Fibroblast of lung (primary cell): ENCODE measurements at regions not wholly inside any gene's neighbourhood (a gene's known extent, or its start where the extent isn't known, plus 50 kb on each side); places are given as distances from the start of the nearest gene placed in this dataset.

ENCODE experiments used
- DNase-seq, 2 donors: peaks; one replicate each; pipeline versions ENCODE4 v3.0.0 to v3.0.0-alpha.2; 2010; ENCODE audit warnings: low read depth in 2 of 2
- H2AFZ ChIP-seq: 2 replicates; pipeline ENCODE4 v1.5.1; 2012; ENCODE audit warnings: low read length, control low read depth, inconsistent platforms
- H3K27ac ChIP-seq: 2 replicates; pipeline ENCODE4 v1.5.1; 2011; ENCODE audit warnings: low read length, control low read depth; ENCODE audit not compliant: insufficient read depth
- H3K27me3 ChIP-seq: 2 replicates; pipeline ENCODE4 v1.5.1; 2011; ENCODE audit warnings: mild to moderate bottlenecking, low read length; ENCODE audit not compliant: control insufficient read depth, insufficient read depth
- H3K36me3 ChIP-seq: 2 replicates; pipeline ENCODE4 v1.5.1; 2011; ENCODE audit warnings: low read length; ENCODE audit not compliant: control insufficient read depth, insufficient read depth
- H3K4me1 ChIP-seq: 2 replicates; pipeline ENCODE4 v1.5.1; 2011; ENCODE audit warnings: low read length; ENCODE audit not compliant: control insufficient read depth, insufficient read depth; ENCODE audit errors: extremely low read depth
- H3K4me2 ChIP-seq: 2 replicates; pipeline ENCODE4 v1.5.1; 2011; ENCODE audit warnings: low read length, control low read depth; ENCODE audit not compliant: insufficient read depth; ENCODE audit errors: extremely low read depth
- H3K4me3 ChIP-seq, 4 experiments: fragments of 200-600 bp in 1 of 4; sonication (generic) in 1 of 4; replicated peaks in 1 of 4; 2 replicates each; pipeline ENCODE4 v1.5.1; 2011 to 2016; ENCODE audit warnings: low read length in 4 of 4, low read depth in 3 of 4, mild to moderate bottlenecking in 3 of 4, control low read depth in 2 of 4, inconsistent platforms in 1 of 4, mixed read lengths in 1 of 4; ENCODE audit not compliant: insufficient read depth in 1 of 4; ENCODE audit errors: control extremely low read depth in 1 of 4
- H3K79me2 ChIP-seq: 2 replicates; pipeline ENCODE4 v1.5.1; 2012; ENCODE audit warnings: mild to moderate bottlenecking, low read length, inconsistent platforms; ENCODE audit not compliant: control insufficient read depth, insufficient read depth
- H3K9ac ChIP-seq: 2 replicates; pipeline ENCODE4 v1.5.1; 2011; ENCODE audit warnings: mild to moderate bottlenecking, low read length, control low read depth; ENCODE audit not compliant: insufficient read depth
- H3K9me3 ChIP-seq: 2 replicates; pipeline ENCODE4 v1.5.1; 2012; ENCODE audit warnings: low read depth, low read length; ENCODE audit not compliant: control insufficient read depth, insufficient read depth
- H4K20me1 ChIP-seq: 2 replicates; pipeline ENCODE4 v1.5.1; 2011; ENCODE audit warnings: low read length; ENCODE audit not compliant: control insufficient read depth, insufficient read depth; ENCODE audit errors: extremely low read depth
- EZH2 ChIP-seq: IDR thresholded peaks from 2 replicates; pipeline ENCODE4 v1.5.1; 2012; ENCODE audit warnings: low read length, control low read depth, mild to moderate bottlenecking; ENCODE audit errors: missing control alignments
- TF ChIP-seq, protein P1 (sequence below), 2 donors: IDR thresholded peaks in 1 of 2; conservative IDR thresholded peaks in 1 of 2; 1 replicate in 1 of 2; 2 replicates in 1 of 2; pipeline ENCODE4 v1.5.1; 2011 to 2012; ENCODE audit warnings: low read length in 2 of 2, control low read depth in 1 of 2, inconsistent platforms in 1 of 2, low read depth in 1 of 2, mild to moderate bottlenecking in 1 of 2

DNA sequence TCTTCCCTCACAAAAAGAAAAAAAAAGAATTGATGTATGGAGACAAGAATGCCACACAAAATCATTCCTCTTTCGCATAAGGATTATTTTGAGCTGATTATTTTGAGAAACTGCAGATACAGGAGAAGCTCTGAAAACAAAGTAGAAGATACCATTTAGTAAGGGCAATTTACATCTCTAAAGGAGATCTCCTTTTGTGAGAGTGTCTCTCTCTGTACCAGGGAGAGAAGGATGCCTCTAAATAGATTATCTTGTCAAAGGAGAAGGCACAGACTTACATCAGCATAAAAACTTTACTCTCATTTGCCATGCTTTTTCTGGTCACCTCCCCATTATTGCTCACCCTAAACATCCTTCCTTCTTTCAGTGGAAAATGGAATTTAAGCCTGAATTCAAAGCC is 747.9 kb upstream of the COBL start:
- H3K4me3 ChIP-seq = no peak overlapping the region
- H3K4me1 ChIP-seq = no peaks in the 10 kb centered on the region
- no peaks in the 10 kb centered on the region for H3K79me2 ChIP-seq
- H3K27ac ChIP-seq = no peak overlapping the region
- no peaks in the 10 kb centered on the region for H3K36me3 ChIP-seq
- DNase-seq = no peak
- no peak overlapping the region for H2AFZ ChIP-seq
- no peaks in the 10 kb centered on the region for H3K9me3 ChIP-seq
- no peak overlapping the region for H3K4me2 ChIP-seq
- H4K20me1 ChIP-seq = no peaks in the 10 kb centered on the region
- H3K27me3 ChIP-seq = no peaks in the 10 kb centered on the region
- H3K9ac ChIP-seq = no peak overlapping the region
- TF ChIP-seq, protein P1, sequence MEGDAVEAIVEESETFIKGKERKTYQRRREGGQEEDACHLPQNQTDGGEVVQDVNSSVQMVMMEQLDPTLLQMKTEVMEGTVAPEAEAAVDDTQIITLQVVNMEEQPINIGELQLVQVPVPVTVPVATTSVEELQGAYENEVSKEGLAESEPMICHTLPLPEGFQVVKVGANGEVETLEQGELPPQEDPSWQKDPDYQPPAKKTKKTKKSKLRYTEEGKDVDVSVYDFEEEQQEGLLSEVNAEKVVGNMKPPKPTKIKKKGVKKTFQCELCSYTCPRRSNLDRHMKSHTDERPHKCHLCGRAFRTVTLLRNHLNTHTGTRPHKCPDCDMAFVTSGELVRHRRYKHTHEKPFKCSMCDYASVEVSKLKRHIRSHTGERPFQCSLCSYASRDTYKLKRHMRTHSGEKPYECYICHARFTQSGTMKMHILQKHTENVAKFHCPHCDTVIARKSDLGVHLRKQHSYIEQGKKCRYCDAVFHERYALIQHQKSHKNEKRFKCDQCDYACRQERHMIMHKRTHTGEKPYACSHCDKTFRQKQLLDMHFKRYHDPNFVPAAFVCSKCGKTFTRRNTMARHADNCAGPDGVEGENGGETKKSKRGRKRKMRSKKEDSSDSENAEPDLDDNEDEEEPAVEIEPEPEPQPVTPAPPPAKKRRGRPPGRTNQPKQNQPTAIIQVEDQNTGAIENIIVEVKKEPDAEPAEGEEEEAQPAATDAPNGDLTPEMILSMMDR (conservative IDR thresholded peaks at IDR 0.05 in 1 of 2, IDR thresholded peaks at IDR 0.05 in 1 of 2; ENCODE audit: low read depth in 1 of 2, low read length in 2 of 2) = no peak
- no peak for TF ChIP-seq EZH2

DNA sequence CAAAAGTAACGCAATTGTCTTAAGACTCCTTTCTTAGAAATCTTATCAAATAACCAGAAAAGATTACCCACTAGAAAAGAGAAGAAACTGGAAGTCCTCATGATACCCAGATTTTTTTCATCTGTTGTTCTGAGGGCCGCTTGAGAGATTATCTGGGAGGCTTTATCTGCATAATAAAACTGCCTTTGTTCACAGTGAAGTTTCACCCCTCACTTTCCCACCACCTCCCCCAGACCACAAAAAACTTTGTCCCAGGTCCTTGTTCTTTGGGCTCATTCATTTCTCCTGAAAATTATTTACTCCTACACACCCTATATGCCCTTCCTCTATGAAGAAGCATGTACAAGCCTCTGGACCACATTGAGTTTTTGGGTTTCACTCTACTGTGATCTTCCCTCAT is 745.1 kb upstream of the COBL start:
- Histone ChIP-seq H3K4me1 (no peaks in the 10 kb centered on the region), H3K9ac (no peak overlapping the region), H3K27me3 (no peaks in the 10 kb centered on the region), H3K9me3 (no peaks in the 10 kb centered on the region), H3K4me3 (no peak overlapping the region), H3K36me3 (no peaks in the 10 kb centered on the region), H2AFZ (no peak overlapping the region), H3K27ac (no peak overlapping the region), H4K20me1 (no peaks in the 10 kb centered on the region), H3K79me2 (no peaks in the 10 kb centered on the region), H3K4me2 (no peak overlapping the region)
- TF ChIP-seq EZH2 = no peak
- TF ChIP-seq, protein P1 (conservative IDR thresholded peaks at IDR 0.05 in 1 of 2, IDR thresholded peaks at IDR 0.05 in 1 of 2; ENCODE audit: low read depth in 1 of 2, low read length in 2 of 2) = no peak
- DNase-seq = no peak

DNA sequence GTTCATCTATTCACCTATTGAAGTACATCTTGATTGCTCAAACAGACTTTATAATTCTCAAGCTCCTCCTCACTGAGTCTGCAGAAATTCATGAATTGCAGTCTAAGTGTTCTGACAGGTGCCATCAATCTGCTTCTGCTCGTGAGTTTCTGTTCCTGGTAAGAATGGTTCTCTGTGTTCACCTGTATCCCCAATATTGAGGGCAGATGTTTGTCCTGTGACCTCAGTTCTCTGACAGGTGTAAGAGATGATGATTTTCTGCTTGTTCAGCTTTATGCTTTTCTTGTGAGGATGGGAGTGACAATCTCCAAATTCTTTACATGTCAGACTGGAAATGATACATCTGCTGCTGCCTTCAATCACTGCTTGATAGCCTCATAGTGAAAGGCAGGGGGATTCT is 736.9 kb upstream of the COBL start:
- no peak overlapping the region for H3K9ac ChIP-seq
- TF ChIP-seq, protein P1 (conservative IDR thresholded peaks at IDR 0.05 in 1 of 2, IDR thresholded peaks at IDR 0.05 in 1 of 2; ENCODE audit: low read depth in 1 of 2, low read length in 2 of 2) = no peak
- TF ChIP-seq EZH2 = no peak
- no peak overlapping the region for H3K4me2 ChIP-seq
- H2AFZ ChIP-seq = no peak overlapping the region
- H3K27ac ChIP-seq = no peak overlapping the region
- no peaks in the 10 kb centered on the region for H3K27me3 ChIP-seq
- no peaks in the 10 kb centered on the region for H3K9me3 ChIP-seq
- no peaks in the 10 kb centered on the region for H4K20me1 ChIP-seq
- no peaks in the 10 kb centered on the region for H3K79me2 ChIP-seq
- no peak for DNase-seq
- H3K4me1 ChIP-seq = no peaks in the 10 kb centered on the region
- H3K36me3 ChIP-seq = no peaks in the 10 kb centered on the region
- no peak overlapping the region for H3K4me3 ChIP-seq
